GM12875 (cell line): ENCODE measurements at regions not wholly inside any gene's neighbourhood (a gene's known extent, or its start where the extent isn't known, plus 50 kb on each side); places are given as distances from the start of the nearest gene placed in this dataset.

ENCODE experiments used
- H3K4me3 ChIP-seq: one replicate; pipeline ENCODE4 v1.5.1; 2011; ENCODE audit warnings: low read depth, low read length, control low read depth
- TF ChIP-seq, protein P1 (sequence below): IDR thresholded peaks from 2 replicates; pipeline ENCODE4 v1.5.1; 2011; ENCODE audit warnings: low read depth, mild to moderate bottlenecking, control low read depth, inconsistent platforms, low read length, moderate library complexity, borderline replicate concordance; ENCODE audit not compliant: insufficient read depth

DNA sequence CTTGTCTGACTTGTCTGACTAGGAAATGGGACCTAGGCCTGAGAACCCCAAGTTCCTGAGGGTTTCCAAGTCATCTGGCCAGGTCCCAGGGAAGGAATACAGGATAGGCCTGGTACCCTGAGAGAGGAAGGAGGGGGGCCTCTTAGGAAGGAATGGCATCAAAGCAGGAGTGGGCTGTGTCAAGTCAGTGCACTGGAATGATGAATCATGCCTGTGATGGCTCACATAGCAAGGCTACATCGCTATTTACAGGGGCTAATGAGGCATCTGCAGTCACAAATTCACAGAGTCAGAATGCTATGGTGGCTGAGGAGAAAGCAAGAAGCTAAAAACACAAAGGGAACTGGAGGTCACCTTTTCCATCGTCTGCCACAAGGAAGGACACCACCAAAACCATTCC, 247.3 kb downstream of the NXPE2 start:
- TF ChIP-seq, protein P1, sequence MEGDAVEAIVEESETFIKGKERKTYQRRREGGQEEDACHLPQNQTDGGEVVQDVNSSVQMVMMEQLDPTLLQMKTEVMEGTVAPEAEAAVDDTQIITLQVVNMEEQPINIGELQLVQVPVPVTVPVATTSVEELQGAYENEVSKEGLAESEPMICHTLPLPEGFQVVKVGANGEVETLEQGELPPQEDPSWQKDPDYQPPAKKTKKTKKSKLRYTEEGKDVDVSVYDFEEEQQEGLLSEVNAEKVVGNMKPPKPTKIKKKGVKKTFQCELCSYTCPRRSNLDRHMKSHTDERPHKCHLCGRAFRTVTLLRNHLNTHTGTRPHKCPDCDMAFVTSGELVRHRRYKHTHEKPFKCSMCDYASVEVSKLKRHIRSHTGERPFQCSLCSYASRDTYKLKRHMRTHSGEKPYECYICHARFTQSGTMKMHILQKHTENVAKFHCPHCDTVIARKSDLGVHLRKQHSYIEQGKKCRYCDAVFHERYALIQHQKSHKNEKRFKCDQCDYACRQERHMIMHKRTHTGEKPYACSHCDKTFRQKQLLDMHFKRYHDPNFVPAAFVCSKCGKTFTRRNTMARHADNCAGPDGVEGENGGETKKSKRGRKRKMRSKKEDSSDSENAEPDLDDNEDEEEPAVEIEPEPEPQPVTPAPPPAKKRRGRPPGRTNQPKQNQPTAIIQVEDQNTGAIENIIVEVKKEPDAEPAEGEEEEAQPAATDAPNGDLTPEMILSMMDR = no peak
- no peak overlapping the region for H3K4me3 ChIP-seq

DNA sequence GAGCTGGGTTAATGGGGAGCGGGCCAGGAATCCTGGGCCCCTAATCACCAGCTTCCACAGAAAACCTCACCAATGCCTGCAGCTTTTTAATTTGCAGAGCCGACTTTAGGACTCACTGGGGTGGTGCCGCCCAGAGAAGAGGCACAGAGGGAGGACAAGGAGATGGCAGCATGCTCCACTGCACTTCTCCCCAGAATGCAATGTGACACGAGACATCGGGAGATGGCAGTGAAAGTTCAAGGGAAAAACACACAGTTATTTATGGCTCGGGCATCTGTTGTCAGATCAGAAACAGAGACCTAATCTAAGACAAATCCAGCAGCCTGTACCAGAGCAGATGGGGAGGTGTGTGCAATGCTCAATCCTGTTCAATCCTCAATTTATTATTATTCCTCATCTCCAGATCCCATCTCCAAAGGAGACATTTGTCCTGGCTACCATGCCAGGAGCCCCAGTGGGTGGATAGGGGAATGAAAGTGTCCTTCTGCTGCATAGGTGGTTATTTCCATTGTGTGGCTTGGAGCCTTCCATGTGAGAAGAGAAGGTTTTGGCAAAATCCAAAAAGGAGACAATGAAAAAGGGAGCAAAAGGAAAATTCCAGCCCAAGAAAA, 250.0 kb downstream of the NXPE2 start:
- H3K4me3 ChIP-seq = no peak overlapping the region
- TF ChIP-seq, protein P1 = no peak

DNA sequence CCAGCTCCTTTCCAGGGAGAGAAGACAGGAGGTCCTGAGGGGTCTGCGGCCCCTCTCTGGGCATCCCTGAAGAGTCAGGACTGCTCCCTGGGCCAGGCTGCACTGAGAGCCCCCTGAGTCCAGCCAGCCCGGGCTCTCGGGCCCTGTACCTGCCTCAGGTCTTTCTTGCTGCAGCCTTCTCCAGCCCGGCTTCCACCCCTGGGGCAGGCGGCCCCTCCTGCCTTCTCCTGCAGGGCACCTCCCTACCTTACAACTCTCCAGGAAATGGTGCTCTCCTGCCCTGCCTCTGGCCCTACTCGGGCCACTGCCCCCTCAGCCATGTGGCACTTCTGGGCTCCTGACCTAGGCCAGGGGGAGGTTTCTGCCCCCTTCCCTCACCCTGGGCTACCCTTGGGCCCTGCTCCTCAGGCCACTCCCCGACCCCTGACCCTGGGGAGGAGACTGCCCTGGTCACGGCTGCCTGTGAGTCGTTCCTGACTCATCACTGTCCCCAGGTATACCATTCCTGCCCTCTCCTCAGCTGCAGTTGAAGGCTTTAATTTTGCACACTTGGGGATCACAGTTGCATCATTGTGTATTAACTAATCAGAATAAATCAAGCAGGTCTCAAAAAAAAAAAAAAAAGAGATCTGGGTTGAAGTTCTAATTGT, 251.1 kb downstream of the NXPE2 start:
- TF ChIP-seq, protein P1 = no peak

DNA sequence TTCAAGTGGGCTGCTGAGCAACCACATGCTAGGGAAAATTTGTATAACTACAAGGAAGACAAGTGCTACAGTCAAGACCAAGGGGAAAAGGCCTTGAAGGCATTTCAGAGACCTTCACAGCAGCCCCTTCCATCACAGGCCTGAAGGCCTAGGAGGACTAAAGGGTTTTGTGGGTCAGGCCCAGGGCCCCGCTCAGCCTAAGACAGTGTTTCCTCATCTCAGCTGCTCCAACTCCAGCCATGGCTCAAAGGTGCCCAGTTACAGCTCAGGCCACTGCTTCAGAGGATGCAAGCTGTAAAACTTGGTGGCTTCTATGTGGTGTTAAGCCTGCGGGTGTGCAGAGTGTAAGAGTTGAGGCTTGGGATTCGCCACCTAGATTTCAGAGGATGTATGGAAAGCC, 260.5 kb downstream of the NXPE2 start:
- TF ChIP-seq, protein P1 = no peak
- no peak overlapping the region for H3K4me3 ChIP-seq

More for the DNA sequence above, 251.1 kb downstream of the NXPE2 start:
- no peak overlapping the region for H3K4me3 ChIP-seq

DNA sequence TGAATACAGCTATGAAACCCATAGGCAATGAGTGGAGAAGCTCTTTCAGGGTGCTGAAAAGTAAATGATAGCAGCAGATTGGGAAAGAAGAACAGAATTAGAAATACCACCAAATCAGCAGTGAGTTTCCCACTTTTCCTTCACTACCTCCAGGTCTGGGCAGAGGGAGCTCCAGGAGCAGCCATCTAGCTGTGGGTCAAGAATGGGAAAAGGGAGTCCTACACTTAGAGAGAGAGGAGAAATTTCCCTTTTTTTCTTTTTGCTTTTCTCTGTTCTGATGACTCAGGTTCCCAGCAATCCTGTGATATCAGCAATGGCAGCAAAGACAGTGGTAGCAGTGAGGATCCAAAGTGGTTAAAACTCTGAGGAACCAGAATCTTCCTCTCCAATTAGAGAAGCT, 263.9 kb downstream of the NXPE2 start:
- TF ChIP-seq, protein P1 = no peak
- H3K4me3 ChIP-seq = no peak overlapping the region

DNA sequence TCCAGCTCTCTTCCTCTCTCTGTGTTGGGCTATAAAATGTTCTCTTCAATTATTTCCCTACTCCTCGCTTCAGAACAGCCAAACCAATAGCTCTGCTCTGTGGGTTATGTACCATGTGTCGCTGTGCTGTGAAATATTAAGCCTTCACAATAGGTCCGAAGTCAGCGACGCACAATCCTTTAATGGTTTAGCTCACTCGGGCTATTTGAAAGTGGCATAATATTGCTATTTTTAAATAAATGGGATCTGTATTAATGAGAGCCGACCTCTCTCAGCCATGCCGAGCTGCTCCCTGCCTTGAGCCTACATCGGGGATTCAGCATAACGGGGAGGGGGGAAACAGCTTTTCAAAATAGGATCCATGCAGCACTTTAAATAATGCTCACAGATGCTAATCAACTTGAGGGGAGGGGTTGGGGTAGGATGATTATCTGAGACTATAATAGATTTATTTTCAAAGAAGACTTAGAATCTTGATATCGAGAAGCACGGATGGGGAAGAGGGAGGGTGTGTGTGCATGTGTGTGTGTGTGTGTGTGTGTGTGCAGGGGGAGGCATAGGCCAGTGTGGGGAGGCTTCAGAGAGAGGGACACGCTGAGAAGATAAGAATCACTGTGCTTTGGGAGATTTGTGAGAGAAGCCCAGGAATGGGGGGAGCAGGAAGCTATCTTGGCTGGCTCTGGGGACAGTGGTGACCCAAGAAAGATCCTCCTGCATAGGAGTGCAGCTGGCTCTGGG, 271.5 kb downstream of the NXPE2 start:
- no peak overlapping the region for H3K4me3 ChIP-seq
- TF ChIP-seq, protein P1 = no peak
